Sigmoid colon (tissue), 6 donors: ENCODE measurements at regions not wholly inside any gene's neighbourhood (a gene's known extent, or its start where the extent isn't known, plus 50 kb on each side); places are given as distances from the start of the nearest gene placed in this dataset.
A peak's percentile ranks its signal among the peaks of the same experiment; 100 is the strongest.

Experiments
- DNase-seq: peaks from one replicate; pipeline ENCODE4 v3.0.0-alpha.2; 2019
- H3K27ac ChIP-seq, 4 donors: fragments of 200-600 bp; sonication (generic); one replicate each; pipeline ENCODE4 v1.5.1; 2016 to 2019; ENCODE audit warnings: mild to moderate bottlenecking in 1 of 4
- H3K27me3 ChIP-seq, 3 donors: fragments of 200-600 bp; sonication (generic); one replicate each; pipeline ENCODE4 v1.5.1; 2019; ENCODE audit warnings: mild to moderate bottlenecking in 1 of 3
- H3K36me3 ChIP-seq, 4 donors: fragments of 200-600 bp; sonication (generic); one replicate each; pipeline ENCODE4 v1.5.1; 2016 to 2019
- H3K4me1 ChIP-seq, 4 donors: fragments of 200-600 bp; sonication (generic); one replicate each; pipeline ENCODE4 v1.5.1; 2017 to 2019
- H3K4me3 ChIP-seq, 4 donors: fragments of 200-600 bp; sonication (generic); one replicate each; pipeline ENCODE4 v1.5.1; 2017 to 2019; ENCODE audit warnings: mild to moderate bottlenecking in 2 of 4, moderate library complexity in 1 of 4
- H3K9me3 ChIP-seq, 4 donors: fragments of 200-600 bp in 3 of 4; sonication (generic) in 3 of 4; one replicate each; pipeline versions ENCODE4 v1.5.1 to v1.6.1; 2013 to 2019
- EP300 ChIP-seq, 4 donors: sonication (generic); formaldehyde crosslinking; IDR thresholded peaks; one replicate each; pipeline ENCODE4 v1.6.1; 2017; ENCODE audit warnings: antibody characterized with exemption in 4 of 4
- POLR2A ChIP-seq, 2 donors: fragments of 450-650 bp; IDR thresholded peaks; one replicate each; pipeline ENCODE4 v1.6.1; 2016; ENCODE audit warnings: antibody characterized with exemption in 2 of 2, mild to moderate bottlenecking in 2 of 2, moderate library complexity in 2 of 2
- POLR2AphosphoS5 ChIP-seq, 4 donors: sonication (generic); formaldehyde crosslinking; IDR thresholded peaks; one replicate each; pipeline ENCODE4 v1.6.1; 2017; ENCODE audit warnings: antibody characterized with exemption in 4 of 4
- WGBS, 2 donors: extraction: QIAGEN DNeasy Blood & Tissue Kit; methylation state at CpG; one replicate each; pipeline ENCODE4 v1.1.7; 2013; 5-methylcytosine and 5-hydroxymethylcytosine counted together
- intact Hi-C: fragments of 100-400 bp; cut with DNase I; formaldehyde crosslinking; loops from one replicate; pipeline ENCODE4 v1.15.1; 2023
- TF ChIP-seq, protein P1 (sequence below), 4 experiments: fragments of 450-650 bp in 3 of 4; fragments of 200-600 bp in 1 of 4; IDR thresholded peaks; one replicate each; pipeline ENCODE4 v1.5.1; 2016 to 2019; ENCODE audit warnings: antibody characterized with exemption in 4 of 4, mild to moderate bottlenecking in 3 of 4, moderate library complexity in 2 of 4
- donor health status: healthy with polysubstance abuse.
- donor health status: healthy.

DNA sequence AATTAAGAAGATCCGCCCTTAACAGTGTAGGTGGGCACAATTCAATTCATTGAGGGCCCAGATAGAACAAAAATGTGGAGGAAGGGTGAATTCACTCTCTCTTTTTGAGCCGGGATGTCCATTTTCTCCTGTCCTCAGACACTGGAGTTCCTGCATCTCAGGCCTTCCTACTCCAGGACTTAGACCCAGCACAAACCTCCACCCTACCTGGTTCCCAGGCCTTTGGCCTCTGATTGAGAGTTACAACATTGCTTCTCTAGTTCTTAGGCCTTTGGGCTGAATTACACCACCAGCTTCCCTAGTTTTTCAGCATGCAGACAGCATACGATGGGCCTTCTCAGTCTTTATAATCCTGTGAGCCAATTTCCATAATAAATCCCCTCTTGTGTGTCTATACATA is 87.8 kb upstream of the TMEM17 start:
- H3K36me3 ChIP-seq: no peaks in the 10 kb centered on the region
- no peak overlapping the region for H3K4me3 ChIP-seq
- intact Hi-C loops: no loop called here
- no peaks in the 10 kb centered on the region for H3K27me3 ChIP-seq
- H3K4me1 ChIP-seq: peaks cover 0 to 25% (median 3%) of the 10 kb centered on the region in 4 donors
- WGBS, 2 donors: 95 to 98% methylated on average over 3 of the region's 3 CpGs
- TF ChIP-seq POLR2AphosphoS5 (IDR thresholded peaks at IDR 0.05) (no peak), POLR2A (IDR thresholded peaks at IDR 0.05) (no peak)
- TF ChIP-seq, protein P1, sequence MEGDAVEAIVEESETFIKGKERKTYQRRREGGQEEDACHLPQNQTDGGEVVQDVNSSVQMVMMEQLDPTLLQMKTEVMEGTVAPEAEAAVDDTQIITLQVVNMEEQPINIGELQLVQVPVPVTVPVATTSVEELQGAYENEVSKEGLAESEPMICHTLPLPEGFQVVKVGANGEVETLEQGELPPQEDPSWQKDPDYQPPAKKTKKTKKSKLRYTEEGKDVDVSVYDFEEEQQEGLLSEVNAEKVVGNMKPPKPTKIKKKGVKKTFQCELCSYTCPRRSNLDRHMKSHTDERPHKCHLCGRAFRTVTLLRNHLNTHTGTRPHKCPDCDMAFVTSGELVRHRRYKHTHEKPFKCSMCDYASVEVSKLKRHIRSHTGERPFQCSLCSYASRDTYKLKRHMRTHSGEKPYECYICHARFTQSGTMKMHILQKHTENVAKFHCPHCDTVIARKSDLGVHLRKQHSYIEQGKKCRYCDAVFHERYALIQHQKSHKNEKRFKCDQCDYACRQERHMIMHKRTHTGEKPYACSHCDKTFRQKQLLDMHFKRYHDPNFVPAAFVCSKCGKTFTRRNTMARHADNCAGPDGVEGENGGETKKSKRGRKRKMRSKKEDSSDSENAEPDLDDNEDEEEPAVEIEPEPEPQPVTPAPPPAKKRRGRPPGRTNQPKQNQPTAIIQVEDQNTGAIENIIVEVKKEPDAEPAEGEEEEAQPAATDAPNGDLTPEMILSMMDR (IDR thresholded peaks at IDR 0.05): no peak
- H3K9me3 ChIP-seq: no peaks in the 10 kb centered on the region
- no peak overlapping the region for H3K27ac ChIP-seq
- DNase-seq: no peak

DNA sequence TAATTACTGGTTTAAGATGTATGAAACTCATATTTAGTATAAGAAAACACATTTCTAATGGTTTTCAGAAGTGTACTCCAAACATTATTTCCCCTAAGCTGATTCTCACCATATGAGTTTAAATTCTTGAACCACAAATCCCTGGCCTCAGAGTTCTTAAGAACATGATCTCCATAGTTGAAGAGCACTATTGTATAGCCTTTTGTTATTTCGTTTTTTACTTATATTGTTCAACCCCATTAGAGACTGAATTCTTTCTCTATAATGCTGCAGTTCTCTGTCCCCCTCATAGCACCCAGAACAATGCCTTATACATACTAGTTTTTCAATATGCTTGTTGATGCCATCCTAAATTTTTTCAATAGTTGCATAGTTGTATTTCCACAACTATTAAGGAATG is 85.5 kb upstream of the TMEM17 start:
- Histone ChIP-seq H3K4me3 (no peak overlapping the region), H3K36me3 (no peaks in the 10 kb centered on the region), H3K9me3 (no peaks in the 10 kb centered on the region), H3K4me1 (peaks cover 0 to 23% (median 3%) of the 10 kb centered on the region in 4 donors), H3K27me3 (no peaks in the 10 kb centered on the region), H3K27ac (no peak overlapping the region)
- DNase-seq: no peak
- WGBS, 2 donors: 79 to 80% methylated on average over 1 of the region's 1 CpG
- intact Hi-C loops: no loop called here
- TF ChIP-seq, protein P1 (IDR thresholded peaks at IDR 0.05): no peak
- TF ChIP-seq EP300 (IDR thresholded peaks at IDR 0.05) (no peak), POLR2AphosphoS5 (IDR thresholded peaks at IDR 0.05) (no peak), POLR2A (IDR thresholded peaks at IDR 0.05) (no peak)

GRCh38 chr2:62589691-62590356 is 83.8 kb upstream of the TMEM17 start:
- Histone ChIP-seq H3K27me3 (no peaks in the 10 kb centered on the region), H3K27ac (peak overlapping the region in 1 of 4 donors; percentile 17), H3K4me3 (no peak overlapping the region), H3K4me1 (peaks cover 0 to 15% (median 3%) of the 10 kb centered on the region in 4 donors), H3K36me3 (no peaks in the 10 kb centered on the region), H3K9me3 (no peaks in the 10 kb centered on the region)
- no peak for TF ChIP-seq POLR2A (IDR thresholded peaks at IDR 0.05)
- TF ChIP-seq, protein P1 (IDR thresholded peaks at IDR 0.05): no peak
- TF ChIP-seq EP300 (IDR thresholded peaks at IDR 0.05): no peak
- TF ChIP-seq POLR2AphosphoS5 (IDR thresholded peaks at IDR 0.05): no peak
- 80 to 86% methylated on average over 4 of the region's 4 CpGs for WGBS, 2 donors
- no peak for DNase-seq
- intact Hi-C loops: no loop called here

DNA sequence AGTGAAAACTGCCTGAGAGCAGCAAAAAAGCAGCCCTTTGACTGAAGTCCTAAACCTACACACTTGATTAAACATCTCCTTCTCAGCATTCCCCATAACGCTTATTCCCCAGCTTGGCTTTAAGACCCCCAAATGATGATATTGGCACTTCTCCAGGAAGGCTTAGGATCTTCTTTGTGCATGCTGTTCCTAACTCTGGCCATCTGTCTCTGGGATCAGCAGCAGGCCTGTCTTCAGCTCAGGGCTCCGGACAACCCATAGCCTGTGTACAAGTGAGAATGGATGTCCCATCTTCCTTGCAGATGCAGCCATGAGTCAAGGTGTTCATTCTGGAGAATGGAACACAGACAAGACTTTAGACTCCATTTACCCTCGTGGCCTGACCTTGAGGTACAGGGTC is 81.6 kb upstream of the TMEM17 start:
- Histone ChIP-seq H3K27ac (peak overlapping the region in 2 of 4 donors; percentile 12 to 21), H3K4me3 (no peak overlapping the region), H3K27me3 (no peaks in the 10 kb centered on the region), H3K36me3 (no peaks in the 10 kb centered on the region), H3K4me1 (peaks cover 0 to 15% (median 3%) of the 10 kb centered on the region in 4 donors), H3K9me3 (no peaks in the 10 kb centered on the region)
- 72 to 85% methylated on average over 3 of the region's 3 CpGs for WGBS, 2 donors
- TF ChIP-seq, protein P1 (IDR thresholded peaks at IDR 0.05): no peak
- DNase-seq: no peak
- intact Hi-C loops: no loop called here

GRCh38 chr2:62586981-62587380 is 81.0 kb upstream of the TMEM17 start:
- Histone ChIP-seq H3K9me3 (no peaks in the 10 kb centered on the region), H3K4me1 (peaks cover 0 to 15% (median 3%) of the 10 kb centered on the region in 4 donors), H3K27me3 (no peaks in the 10 kb centered on the region), H3K27ac (peak overlapping the region in 1 of 4 donors; percentile 21), H3K4me3 (no peak overlapping the region), H3K36me3 (no peaks in the 10 kb centered on the region)
- intact Hi-C loops: no loop called here
- 86 to 91% methylated on average over 2 of the region's 2 CpGs for WGBS, 2 donors
- no peak for TF ChIP-seq EP300 (IDR thresholded peaks at IDR 0.05)
- TF ChIP-seq, protein P1 (IDR thresholded peaks at IDR 0.05): no peak
- TF ChIP-seq POLR2AphosphoS5 (IDR thresholded peaks at IDR 0.05): no peak
- TF ChIP-seq POLR2A (IDR thresholded peaks at IDR 0.05): no peak
- no peak for DNase-seq
